ENCODE measurements at regions not wholly inside any gene's neighbourhood (a gene's known extent, or its start where the extent isn't known, plus 50 kb on each side); places are given as distances from the start of the nearest gene placed in this dataset.

- WGBS, 2 experiments (ENCODE audit: extremely low coverage in 1 of 2, insufficient coverage in 1 of 2, insufficient read length in 1 of 2, insufficient replicate concordance in 2 of 2, low coverage in 1 of 2, low lambda C conversion rate in 2 of 2, missing lambda C conversion rate in 1 of 2), result 96% methylated on average over 1 of the region's 1 CpG; no CpG with 5 or more reads in 1 of the 2 experiments
- no peak overlapping the region for H3K14ac ChIP-seq (ENCODE audit: insufficient read length)
- H4K20me1 ChIP-seq (replicated peaks in 1 of 2; ENCODE audit: control insufficient read depth in 1 of 2, insufficient read depth in 2 of 2, low read length in 2 of 2), result no peaks in the 10 kb centered on the region
- H3K36me3 ChIP-seq (ENCODE audit: control insufficient read depth in 2 of 4, insufficient read depth in 4 of 4, low read length in 3 of 4), result no peaks in the 10 kb centered on the region
- no peak overlapping the region for H3K23ac ChIP-seq (ENCODE audit: insufficient read length)
- peaks cover 7 to 18% (median 12%) of the 10 kb centered on the region in 4 experiments; a peak in 6 of 7 replicates for H3K4me1 ChIP-seq (replicated peaks in 1 of 4; ENCODE audit: control insufficient read depth in 3 of 4, insufficient read depth in 4 of 4, low read length in 3 of 4)
- H4K5ac ChIP-seq (ENCODE audit: insufficient read length, low read depth, low read length), result no peak overlapping the region
- no peak overlapping the region for H2BK20ac ChIP-seq (ENCODE audit: low read length)
- no peak overlapping the region for H2BK15ac ChIP-seq (ENCODE audit: low read length)
- H2BK5ac ChIP-seq (ENCODE audit: low read depth, low read length), result no peak overlapping the region
- no peaks in the 10 kb centered on the region for H3K9me3 ChIP-seq (ENCODE audit: insufficient read depth in 2 of 2, low read depth in 1 of 2, low read length in 1 of 2)
- ChIA-PET CTCF (ENCODE audit: partially characterized antibody) (interaction anchor here (1.1 to 6.2 kb wide), 4 partner anchors 16 to 126 kb away, joined by 3 to 43 read pairs (median 19); no protein-coding TSS in a partner anchor), POLR2A (ENCODE audit: partially characterized antibody) (no interaction called here)
- H3K18ac ChIP-seq (ENCODE audit: extremely low read depth, low read length), result no peak overlapping the region
- TF ChIP-seq CEBPB (IDR thresholded peaks at IDR 0.05; ENCODE audit: low read depth, low read length), result no peak
- no peak for TF ChIP-seq CBX5 (IDR thresholded peaks at IDR 0.05; ENCODE audit: low read depth, low read length)
- no peak for TF ChIP-seq EP300 (IDR thresholded peaks at IDR 0.05; ENCODE audit: borderline replicate concordance in 1 of 2, low read depth in 2 of 2, low read length in 2 of 2)
- no peak for TF ChIP-seq TAF1 (IDR thresholded peaks at IDR 0.05; ENCODE audit: low read depth, low read length)
- no peak for TF ChIP-seq FOSL1 (IDR thresholded peaks at IDR 0.05; ENCODE audit: insufficient read depth, low read depth, low read length)
- no peak for TF ChIP-seq RNF2 (IDR thresholded peaks at IDR 0.05; ENCODE audit: borderline replicate concordance, low read depth, low read length, missing control alignments, poor library complexity, severe bottlenecking)
- no peak for TF ChIP-seq SP1 (IDR thresholded peaks at IDR 0.05; ENCODE audit: low read depth, low read length)
- no peak overlapping the region for H2AK5ac ChIP-seq (ENCODE audit: low read depth, low read length)
- H4K91ac ChIP-seq (replicated peaks; ENCODE audit: insufficient read length, low read length), result no peak overlapping the region
- H3K9ac ChIP-seq (replicated peaks in 1 of 4; ENCODE audit: extremely low read depth in 1 of 4, low read depth in 3 of 4, low read length in 3 of 4), result no peak overlapping the region
- no peak for FAIRE-seq
- no peaks in the 10 kb centered on the region for H3K79me2 ChIP-seq (ENCODE audit: control insufficient read depth in 1 of 2, insufficient read depth in 2 of 2, low read length in 2 of 2)
- no peak overlapping the region for H3K56ac ChIP-seq (replicated peaks; ENCODE audit: insufficient read length, low read depth, low read length)
- no peak overlapping the region for H4K8ac ChIP-seq (ENCODE audit: extremely low read depth, insufficient read depth, low read length)
- H3K4ac ChIP-seq (replicated peaks; ENCODE audit: insufficient read length, low read depth, low read length), result no peak overlapping the region
- peaks cover 2% of the 10 kb centered on the region; the same call in 1 of the 2 replicates for H3K23me2 ChIP-seq (ENCODE audit: low read depth, low read length)
- H3K4me2 ChIP-seq (ENCODE audit: insufficient read depth in 1 of 2, low read depth in 2 of 2, low read length in 2 of 2), result no peak overlapping the region
- no peak overlapping the region for H3K4me3 ChIP-seq (ENCODE audit: extremely low read depth in 1 of 4, insufficient read depth in 2 of 4, low read depth in 3 of 4, low read length in 4 of 4)
- no peak overlapping the region for H2AFZ ChIP-seq (ENCODE audit: low read length)
- H3K79me1 ChIP-seq (ENCODE audit: low read depth, low read length), result no peaks in the 10 kb centered on the region
- H2BK120ac ChIP-seq (replicated peaks; ENCODE audit: low read depth, low read length), result no peak overlapping the region
- H3K27me3 ChIP-seq (replicated peaks in 1 of 4; ENCODE audit: control insufficient read depth in 3 of 4, extremely low read depth in 1 of 4, insufficient read depth in 3 of 4, low read length in 3 of 4), result peaks cover 0 to 3% (median 0%) of the 10 kb centered on the region in 4 experiments; a peak in 4 of 7 replicates
- no peak overlapping the region for H3K27ac ChIP-seq (ENCODE audit: low read depth, low read length)
- no peak overlapping the region for H2BK12ac ChIP-seq (ENCODE audit: low read depth, low read length)
- DNase-seq (ENCODE audit: low read depth in 1 of 2, low spot score in 2 of 2), result no peak
Observed at GRCh38 chr1:47562799-47563198, 125.0 kb downstream of the FOXD2 start.

All from H1 (cell line).